ENCODE measurements at regions not wholly inside any gene's neighbourhood (a gene's known extent, or its start where the extent isn't known, plus 50 kb on each side); places are given as distances from the start of the nearest gene placed in this dataset.

DNA sequence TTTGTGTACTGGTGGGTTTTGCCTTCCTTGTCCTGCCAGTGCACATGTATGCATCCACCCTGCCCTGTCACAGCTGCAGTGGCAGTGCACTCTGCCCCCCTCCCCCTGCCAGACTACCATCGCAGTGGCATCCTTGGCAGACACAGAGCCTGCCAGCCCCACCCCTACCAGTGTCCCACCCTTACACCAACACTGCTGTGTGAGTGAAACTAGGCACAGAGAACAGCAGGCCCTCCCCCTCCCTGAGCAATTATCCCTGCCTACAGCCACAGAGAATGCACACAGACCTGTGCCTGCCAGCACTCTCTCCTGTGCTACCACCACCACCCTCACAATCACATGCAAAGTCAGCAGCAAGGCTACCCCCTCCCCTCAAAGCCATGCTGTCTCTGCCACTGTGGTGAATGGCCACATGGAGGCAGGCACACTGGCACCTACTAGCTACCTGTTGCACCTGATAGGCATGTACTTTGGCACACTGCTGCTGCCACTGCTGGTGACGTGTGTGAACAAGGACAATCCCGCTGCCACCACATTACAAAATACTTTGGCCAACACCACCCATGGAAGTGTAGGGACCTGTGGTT is 239.8 kb downstream of the CALCRL start:
- no peak for DNase-seq (ENCODE audit: low spot score)
- Histone ChIP-seq H2AFZ (replicated peaks) (no peak overlapping the region), H3K9ac (no peak overlapping the region), H3K4me1 (no peaks in the 10 kb centered on the region), H3K36me3 (no peaks in the 10 kb centered on the region), H3K27ac (no peak overlapping the region), H3K4me3 (no peak overlapping the region), H4K20me1 (ENCODE audit: low read depth) (no peaks in the 10 kb centered on the region), H3K4me2 (no peak overlapping the region), H3K79me2 (ENCODE audit: low read depth) (no peaks in the 10 kb centered on the region), H3F3A (ENCODE audit: low read depth) (no peaks in the 10 kb centered on the region), H3K9me3 (ENCODE audit: low read depth) (no peaks in the 10 kb centered on the region), H3K27me3 (no peaks in the 10 kb centered on the region)
- Mint-ChIP-seq H3K9me3 (no peaks in the 10 kb centered on the region), H3K4me3 (peak overlapping the region; percentile 30), H3K27ac (peak overlapping the region; percentile 64), H3K36me3 (no peaks in the 10 kb centered on the region), H3K4me1 (no peaks in the 10 kb centered on the region), H3K27me3 (ENCODE audit: insufficient read depth, low read depth) (no peaks in the 10 kb centered on the region)
- TF ChIP-seq EZH2 (IDR thresholded peaks at IDR 0.05): no peak
- no peak for TF ChIP-seq EZH2phosphoT487 (IDR thresholded peaks at IDR 0.05)
- TF ChIP-seq, protein P1, sequence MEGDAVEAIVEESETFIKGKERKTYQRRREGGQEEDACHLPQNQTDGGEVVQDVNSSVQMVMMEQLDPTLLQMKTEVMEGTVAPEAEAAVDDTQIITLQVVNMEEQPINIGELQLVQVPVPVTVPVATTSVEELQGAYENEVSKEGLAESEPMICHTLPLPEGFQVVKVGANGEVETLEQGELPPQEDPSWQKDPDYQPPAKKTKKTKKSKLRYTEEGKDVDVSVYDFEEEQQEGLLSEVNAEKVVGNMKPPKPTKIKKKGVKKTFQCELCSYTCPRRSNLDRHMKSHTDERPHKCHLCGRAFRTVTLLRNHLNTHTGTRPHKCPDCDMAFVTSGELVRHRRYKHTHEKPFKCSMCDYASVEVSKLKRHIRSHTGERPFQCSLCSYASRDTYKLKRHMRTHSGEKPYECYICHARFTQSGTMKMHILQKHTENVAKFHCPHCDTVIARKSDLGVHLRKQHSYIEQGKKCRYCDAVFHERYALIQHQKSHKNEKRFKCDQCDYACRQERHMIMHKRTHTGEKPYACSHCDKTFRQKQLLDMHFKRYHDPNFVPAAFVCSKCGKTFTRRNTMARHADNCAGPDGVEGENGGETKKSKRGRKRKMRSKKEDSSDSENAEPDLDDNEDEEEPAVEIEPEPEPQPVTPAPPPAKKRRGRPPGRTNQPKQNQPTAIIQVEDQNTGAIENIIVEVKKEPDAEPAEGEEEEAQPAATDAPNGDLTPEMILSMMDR (IDR thresholded peaks at IDR 0.05): no peak

DNA sequence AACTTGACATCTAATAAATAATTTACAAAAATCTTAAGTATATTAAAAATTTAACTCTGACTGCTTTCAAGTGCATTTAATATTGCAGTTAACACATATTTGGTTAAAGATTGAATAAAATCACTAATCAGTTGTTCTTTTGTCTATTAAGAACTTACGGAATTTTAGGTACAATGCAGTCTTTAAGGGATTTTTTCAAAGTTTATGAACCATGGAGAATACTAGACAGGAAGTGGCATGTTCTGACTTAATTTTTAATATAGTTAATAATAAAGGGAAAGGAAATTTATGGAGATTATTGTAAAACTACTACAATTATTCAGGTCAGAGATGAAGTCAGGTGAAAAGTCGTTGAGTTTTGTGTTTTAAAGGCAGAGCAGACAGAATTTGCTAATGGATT is 240.9 kb downstream of the CALCRL start:
- H3K4me1 ChIP-seq: no peaks in the 10 kb centered on the region
- H3K27me3 ChIP-seq: no peaks in the 10 kb centered on the region
- H3K9ac ChIP-seq: no peak overlapping the region
- no peaks in the 10 kb centered on the region for H4K20me1 ChIP-seq (ENCODE audit: low read depth)
- no peak overlapping the region for H3K4me3 ChIP-seq
- no peak overlapping the region for H3K27ac ChIP-seq
- H3K36me3 ChIP-seq: no peaks in the 10 kb centered on the region
- Mint-ChIP-seq H3K36me3 (no peaks in the 10 kb centered on the region), H3K9me3 (peaks cover 2% of the 10 kb centered on the region), H3K27ac (no peak overlapping the region), H3K4me1 (no peaks in the 10 kb centered on the region), H3K4me3 (no peak overlapping the region), H3K27me3 (ENCODE audit: insufficient read depth, low read depth) (no peaks in the 10 kb centered on the region)
- no peaks in the 10 kb centered on the region for H3K9me3 ChIP-seq (ENCODE audit: low read depth)
- DNase-seq (ENCODE audit: low spot score): no peak
- H3K79me2 ChIP-seq (ENCODE audit: low read depth): no peaks in the 10 kb centered on the region
- no peaks in the 10 kb centered on the region for H3F3A ChIP-seq (ENCODE audit: low read depth)
- no peak overlapping the region for H3K4me2 ChIP-seq
- H2AFZ ChIP-seq (replicated peaks): no peak overlapping the region
- TF ChIP-seq, protein P1 (IDR thresholded peaks at IDR 0.05): no peak
- no peak for TF ChIP-seq EZH2 (IDR thresholded peaks at IDR 0.05)
- no peak for TF ChIP-seq EZH2phosphoT487 (IDR thresholded peaks at IDR 0.05)

DNA sequence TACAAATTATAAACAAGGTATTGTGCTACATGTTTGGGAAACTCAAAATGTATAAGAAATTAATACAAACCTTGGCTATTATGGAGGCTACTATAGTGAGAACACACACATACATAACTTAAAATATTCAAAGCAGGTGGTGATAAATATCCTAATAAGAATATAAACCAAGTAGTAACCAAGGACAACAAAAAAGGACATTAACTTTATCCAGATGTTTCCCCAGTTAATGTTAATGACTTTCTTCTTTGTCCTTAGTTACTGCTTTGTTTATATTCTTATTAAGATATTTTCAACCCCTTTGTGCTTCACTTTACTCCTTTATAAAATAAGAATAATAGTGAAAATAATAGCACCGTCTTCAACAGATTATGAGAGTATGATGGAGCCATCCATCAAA is 241.6 kb downstream of the CALCRL start:
- TF ChIP-seq, protein P1 (IDR thresholded peaks at IDR 0.05): no peak
- no peak for TF ChIP-seq EZH2 (IDR thresholded peaks at IDR 0.05)
- no peak for TF ChIP-seq EZH2phosphoT487 (IDR thresholded peaks at IDR 0.05)
- H3K4me3 ChIP-seq: no peak overlapping the region
- DNase-seq (ENCODE audit: low spot score): no peak
- H2AFZ ChIP-seq (replicated peaks): no peak overlapping the region
- H3K27me3 Mint-ChIP-seq (ENCODE audit: insufficient read depth, low read depth): no peaks in the 10 kb centered on the region
- H3K4me2 ChIP-seq: no peak overlapping the region
- no peaks in the 10 kb centered on the region for H3K27me3 ChIP-seq
- H3K36me3 ChIP-seq: no peaks in the 10 kb centered on the region
- no peak overlapping the region for H3K27ac ChIP-seq
- no peak overlapping the region for H3K27ac Mint-ChIP-seq
- H3K9ac ChIP-seq: no peak overlapping the region
- no peaks in the 10 kb centered on the region for H3K79me2 ChIP-seq (ENCODE audit: low read depth)
- peaks cover 2% of the 10 kb centered on the region for H3K9me3 Mint-ChIP-seq
- H3K4me3 Mint-ChIP-seq: no peak overlapping the region
- no peaks in the 10 kb centered on the region for H3K4me1 ChIP-seq
- no peaks in the 10 kb centered on the region for H3F3A ChIP-seq (ENCODE audit: low read depth)
- no peaks in the 10 kb centered on the region for H3K36me3 Mint-ChIP-seq
- H3K4me1 Mint-ChIP-seq: no peaks in the 10 kb centered on the region
- no peaks in the 10 kb centered on the region for H3K9me3 ChIP-seq (ENCODE audit: low read depth)
- H4K20me1 ChIP-seq (ENCODE audit: low read depth): no peaks in the 10 kb centered on the region

Measured in neural progenitor cell (in vitro differentiated cells).